Ovary (tissue), 7 donors: ENCODE measurements at regions not wholly inside any gene's neighbourhood (a gene's known extent, or its start where the extent isn't known, plus 50 kb on each side); places are given as distances from the start of the nearest gene placed in this dataset.

ENCODE experiments used
- DNase-seq, 5 donors: peaks; one replicate each; pipeline ENCODE4 v3.0.0-alpha.2; 2019 to 2020
- H3K27ac ChIP-seq, 2 donors: fragments of 200-600 bp; one replicate each; pipeline versions ENCODE4 v1.5.1 to v1.8.0; 2019 to 2022
- H3K27me3 ChIP-seq: fragments of 200-600 bp; one replicate; pipeline ENCODE4 v1.8.0; 2022
- H3K36me3 ChIP-seq: fragments of 200-600 bp; sonication (generic); one replicate; pipeline ENCODE4 v1.5.1; 2019
- H3K4me1 ChIP-seq: one replicate; pipeline ENCODE4 v1.8.1; 2013; ENCODE audit warnings: mild to moderate bottlenecking, moderate library complexity; ENCODE audit not compliant: insufficient read depth
- H3K4me3 ChIP-seq: fragments of 200-600 bp; sonication (generic); one replicate; pipeline ENCODE4 v1.5.1; 2017
- H3K9me3 ChIP-seq, 2 donors: fragments of 200-600 bp in 1 of 2; sonication (generic) in 1 of 2; one replicate each; pipeline versions ENCODE4 v1.5.1 to v1.8.1; 2013 to 2019; ENCODE audit warnings: mild to moderate bottlenecking in 1 of 2, moderate library complexity in 1 of 2
- CTCF ChIP-seq, 3 donors: fragments of 450-650 bp in 2 of 3; fragments of 200-600 bp in 1 of 3; IDR thresholded peaks; one replicate each; pipeline versions ENCODE4 v1.5.1 to v1.8.0; 2016 to 2022; ENCODE audit warnings: antibody characterized with exemption in 3 of 3, mild to moderate bottlenecking in 1 of 3
- EP300 ChIP-seq: sonication (generic); formaldehyde crosslinking; IDR thresholded peaks from one replicate; pipeline ENCODE4 v1.6.1; 2017; ENCODE audit warnings: antibody characterized with exemption
- POLR2A ChIP-seq: fragments of 450-650 bp; IDR thresholded peaks from one replicate; pipeline ENCODE4 v1.6.1; 2017; ENCODE audit warnings: antibody characterized with exemption, mild to moderate bottlenecking, moderate library complexity
- WGBS, 3 donors: extraction: QIAGEN DNeasy Blood & Tissue Kit in 1 of 3; methylation state at CpG; one replicate each; pipeline versions ENCODE4 v1.1.5 to v1.1.7; 2013 to 2017; 5-methylcytosine and 5-hydroxymethylcytosine counted together
- intact Hi-C, 4 donors: fragments of 100-400 bp; cut with DNase I; formaldehyde crosslinking; loops; one replicate each; pipeline versions ENCODE4 v1.11.0 to v1.15.1; 2022 to 2023
- donor health status: DM: no; HTN: no; CAD: no; lungs with moderate emphysema.
- donor health status: DM: no; HTN: no; CAD: no.
- donor health status: Bipolar disorder and iron deficiency.
- donor health status: DM: no; HTN: no; CAD: no.
- donor health status: DM: yes; HTN: yes; CAD: no.

- 74 to 93% (median 77%) methylated on average over 3 of the region's 3 CpGs for WGBS, 3 donors
- Histone ChIP-seq H3K27ac (no peak overlapping the region), H3K4me1 (peaks cover 1% of the 10 kb centered on the region), H3K4me3 (no peak overlapping the region), H3K27me3 (no peaks in the 10 kb centered on the region), H3K9me3 (no peaks in the 10 kb centered on the region), H3K36me3 (no peaks in the 10 kb centered on the region)
- TF ChIP-seq CTCF (IDR thresholded peaks at IDR 0.05) (no peak), POLR2A (no peak), EP300 (no peak)
- no peak for DNase-seq
- intact Hi-C loops = no loop called here
Measured at GRCh38 chrX:69279234-69279633, 114.0 kb upstream of the PJA1 start.

- Histone ChIP-seq H3K4me1 (peaks cover 1% of the 10 kb centered on the region), H3K27me3 (no peaks in the 10 kb centered on the region), H3K4me3 (no peak overlapping the region), H3K36me3 (no peaks in the 10 kb centered on the region), H3K9me3 (no peaks in the 10 kb centered on the region), H3K27ac (no peak overlapping the region)
- DNase-seq = peak in 1 of 5 donors; percentile 23
- WGBS, 3 donors = 30 to 47% (median 39%) methylated on average over 16 of the region's 16 CpGs
- TF ChIP-seq CTCF (IDR thresholded peaks at IDR 0.05) = no peak
- no peak for TF ChIP-seq EP300
- TF ChIP-seq POLR2A = no peak
- intact Hi-C loops = no loop called here
Measured at GRCh38 chrX:69278031-69278687, 112.9 kb upstream of the PJA1 start.

- WGBS, 3 donors = 79 to 84% (median 81%) methylated on average over 9 of the region's 9 CpGs
- H3K36me3 ChIP-seq = no peaks in the 10 kb centered on the region
- peaks cover 1% of the 10 kb centered on the region for H3K4me1 ChIP-seq
- H3K4me3 ChIP-seq = no peak overlapping the region
- no peaks in the 10 kb centered on the region for H3K9me3 ChIP-seq
- H3K27ac ChIP-seq = no peak overlapping the region
- no peak for DNase-seq
- no peak for TF ChIP-seq POLR2A
- no peak for TF ChIP-seq CTCF (IDR thresholded peaks at IDR 0.05)
- TF ChIP-seq EP300 = no peak
- intact Hi-C loops = no loop called here
- no peaks in the 10 kb centered on the region for H3K27me3 ChIP-seq
Measured at GRCh38 chrX:69277369-69277990, 112.2 kb upstream of the PJA1 start.

GRCh38 chrX:69268611-69269010 is 103.4 kb upstream of the PJA1 start:
- intact Hi-C loops = no loop called here
- Histone ChIP-seq H3K9me3 (no peaks in the 10 kb centered on the region), H3K27ac (no peak overlapping the region), H3K36me3 (no peaks in the 10 kb centered on the region), H3K27me3 (no peaks in the 10 kb centered on the region), H3K4me3 (no peak overlapping the region), H3K4me1 (no peaks in the 10 kb centered on the region)
- DNase-seq = no peak
- no peak for TF ChIP-seq CTCF (IDR thresholded peaks at IDR 0.05)
- no peak for TF ChIP-seq EP300
- no peak for TF ChIP-seq POLR2A
- WGBS, 3 donors = 54 to 68% (median 67%) methylated on average over 1 of the region's 1 CpG
